Fibroblast of lung (primary cell): ENCODE measurements at regions not wholly inside any gene's neighbourhood (a gene's known extent, or its start where the extent isn't known, plus 50 kb on each side); places are given as distances from the start of the nearest gene placed in this dataset.

Experiments
- DNase-seq, 2 donors: peaks; one replicate each; pipeline versions ENCODE4 v3.0.0 to v3.0.0-alpha.2; 2010; ENCODE audit warnings: low read depth in 2 of 2
- H2AFZ ChIP-seq: 2 replicates; pipeline ENCODE4 v1.5.1; 2012; ENCODE audit warnings: low read length, control low read depth, inconsistent platforms
- H3K27ac ChIP-seq: 2 replicates; pipeline ENCODE4 v1.5.1; 2011; ENCODE audit warnings: low read length, control low read depth; ENCODE audit not compliant: insufficient read depth
- H3K27me3 ChIP-seq: 2 replicates; pipeline ENCODE4 v1.5.1; 2011; ENCODE audit warnings: mild to moderate bottlenecking, low read length; ENCODE audit not compliant: control insufficient read depth, insufficient read depth
- H3K36me3 ChIP-seq: 2 replicates; pipeline ENCODE4 v1.5.1; 2011; ENCODE audit warnings: low read length; ENCODE audit not compliant: control insufficient read depth, insufficient read depth
- H3K4me1 ChIP-seq: 2 replicates; pipeline ENCODE4 v1.5.1; 2011; ENCODE audit warnings: low read length; ENCODE audit not compliant: control insufficient read depth, insufficient read depth; ENCODE audit errors: extremely low read depth
- H3K4me2 ChIP-seq: 2 replicates; pipeline ENCODE4 v1.5.1; 2011; ENCODE audit warnings: low read length, control low read depth; ENCODE audit not compliant: insufficient read depth; ENCODE audit errors: extremely low read depth
- H3K4me3 ChIP-seq, 4 experiments: fragments of 200-600 bp in 1 of 4; sonication (generic) in 1 of 4; replicated peaks in 1 of 4; 2 replicates each; pipeline ENCODE4 v1.5.1; 2011 to 2016; ENCODE audit warnings: low read length in 4 of 4, low read depth in 3 of 4, mild to moderate bottlenecking in 3 of 4, control low read depth in 2 of 4, inconsistent platforms in 1 of 4, mixed read lengths in 1 of 4; ENCODE audit not compliant: insufficient read depth in 1 of 4; ENCODE audit errors: control extremely low read depth in 1 of 4
- H3K79me2 ChIP-seq: 2 replicates; pipeline ENCODE4 v1.5.1; 2012; ENCODE audit warnings: mild to moderate bottlenecking, low read length, inconsistent platforms; ENCODE audit not compliant: control insufficient read depth, insufficient read depth
- H3K9ac ChIP-seq: 2 replicates; pipeline ENCODE4 v1.5.1; 2011; ENCODE audit warnings: mild to moderate bottlenecking, low read length, control low read depth; ENCODE audit not compliant: insufficient read depth
- H3K9me3 ChIP-seq: 2 replicates; pipeline ENCODE4 v1.5.1; 2012; ENCODE audit warnings: low read depth, low read length; ENCODE audit not compliant: control insufficient read depth, insufficient read depth
- H4K20me1 ChIP-seq: 2 replicates; pipeline ENCODE4 v1.5.1; 2011; ENCODE audit warnings: low read length; ENCODE audit not compliant: control insufficient read depth, insufficient read depth; ENCODE audit errors: extremely low read depth
- EZH2 ChIP-seq: IDR thresholded peaks from 2 replicates; pipeline ENCODE4 v1.5.1; 2012; ENCODE audit warnings: low read length, control low read depth, mild to moderate bottlenecking; ENCODE audit errors: missing control alignments
- TF ChIP-seq, protein P1 (sequence below), 2 donors: IDR thresholded peaks in 1 of 2; conservative IDR thresholded peaks in 1 of 2; 1 replicate in 1 of 2; 2 replicates in 1 of 2; pipeline ENCODE4 v1.5.1; 2011 to 2012; ENCODE audit warnings: low read length in 2 of 2, control low read depth in 1 of 2, inconsistent platforms in 1 of 2, low read depth in 1 of 2, mild to moderate bottlenecking in 1 of 2

GRCh38 chr16:85338638-85338982, 226.3 kb upstream of the CIBAR2 start:
- Histone ChIP-seq H4K20me1 (no peaks in the 10 kb centered on the region), H3K4me3 (no peak overlapping the region), H3K36me3 (no peaks in the 10 kb centered on the region), H3K9me3 (no peaks in the 10 kb centered on the region), H3K27me3 (no peaks in the 10 kb centered on the region), H2AFZ (no peak overlapping the region), H3K4me1 (no peaks in the 10 kb centered on the region), H3K27ac (no peak overlapping the region), H3K4me2 (no peak overlapping the region), H3K79me2 (no peaks in the 10 kb centered on the region), H3K9ac (no peak overlapping the region)
- TF ChIP-seq EZH2: no peak
- TF ChIP-seq, protein P1, sequence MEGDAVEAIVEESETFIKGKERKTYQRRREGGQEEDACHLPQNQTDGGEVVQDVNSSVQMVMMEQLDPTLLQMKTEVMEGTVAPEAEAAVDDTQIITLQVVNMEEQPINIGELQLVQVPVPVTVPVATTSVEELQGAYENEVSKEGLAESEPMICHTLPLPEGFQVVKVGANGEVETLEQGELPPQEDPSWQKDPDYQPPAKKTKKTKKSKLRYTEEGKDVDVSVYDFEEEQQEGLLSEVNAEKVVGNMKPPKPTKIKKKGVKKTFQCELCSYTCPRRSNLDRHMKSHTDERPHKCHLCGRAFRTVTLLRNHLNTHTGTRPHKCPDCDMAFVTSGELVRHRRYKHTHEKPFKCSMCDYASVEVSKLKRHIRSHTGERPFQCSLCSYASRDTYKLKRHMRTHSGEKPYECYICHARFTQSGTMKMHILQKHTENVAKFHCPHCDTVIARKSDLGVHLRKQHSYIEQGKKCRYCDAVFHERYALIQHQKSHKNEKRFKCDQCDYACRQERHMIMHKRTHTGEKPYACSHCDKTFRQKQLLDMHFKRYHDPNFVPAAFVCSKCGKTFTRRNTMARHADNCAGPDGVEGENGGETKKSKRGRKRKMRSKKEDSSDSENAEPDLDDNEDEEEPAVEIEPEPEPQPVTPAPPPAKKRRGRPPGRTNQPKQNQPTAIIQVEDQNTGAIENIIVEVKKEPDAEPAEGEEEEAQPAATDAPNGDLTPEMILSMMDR (conservative IDR thresholded peaks at IDR 0.05 in 1 of 2, IDR thresholded peaks at IDR 0.05 in 1 of 2; ENCODE audit: low read depth in 1 of 2, low read length in 2 of 2): no peak
- DNase-seq: no peak

DNA sequence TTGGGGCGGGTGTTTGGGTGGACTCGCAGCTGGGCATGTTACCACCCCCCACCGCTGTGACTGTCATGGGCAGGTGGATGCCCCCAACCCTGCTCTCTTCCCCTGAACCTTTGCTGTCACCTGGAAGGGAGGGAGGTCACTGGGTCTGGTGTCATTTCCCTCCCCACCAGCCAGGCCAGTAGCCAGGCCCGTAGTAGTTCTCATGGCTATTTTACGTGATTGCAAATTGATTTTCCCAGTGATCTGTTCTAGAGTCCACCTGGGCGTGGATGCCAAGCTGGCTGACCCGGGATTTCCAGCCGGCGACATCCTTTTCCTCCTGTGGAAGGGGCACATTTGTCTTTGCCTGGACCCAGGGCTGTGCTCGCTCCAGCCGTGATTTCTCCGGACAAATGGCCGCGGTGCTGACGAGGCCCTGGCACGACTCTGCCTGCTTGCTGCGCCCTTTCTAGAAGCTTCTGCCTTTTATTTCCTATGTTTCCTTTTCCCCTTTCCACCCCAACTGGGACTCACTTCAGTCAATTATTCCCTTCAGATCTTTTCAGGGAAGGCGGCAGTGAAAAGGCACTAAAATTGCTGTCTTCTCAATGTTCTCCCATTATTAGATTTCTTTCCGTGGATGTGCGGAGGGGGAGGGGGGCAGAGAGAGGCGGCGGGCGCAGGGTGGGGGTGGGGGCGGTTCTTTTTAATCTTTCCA, 226.9 kb upstream of the CIBAR2 start:
- Histone ChIP-seq H2AFZ (no peak overlapping the region), H3K27ac (no peak overlapping the region), H3K9me3 (no peaks in the 10 kb centered on the region), H3K4me3 (no peak overlapping the region), H3K79me2 (no peaks in the 10 kb centered on the region), H3K27me3 (no peaks in the 10 kb centered on the region), H3K4me1 (no peaks in the 10 kb centered on the region), H3K36me3 (no peaks in the 10 kb centered on the region), H3K9ac (no peak overlapping the region), H3K4me2 (no peak overlapping the region), H4K20me1 (no peaks in the 10 kb centered on the region)
- TF ChIP-seq EZH2: no peak
- TF ChIP-seq, protein P1 (conservative IDR thresholded peaks at IDR 0.05 in 1 of 2, IDR thresholded peaks at IDR 0.05 in 1 of 2; ENCODE audit: low read depth in 1 of 2, low read length in 2 of 2): no peak
- DNase-seq: no peak

GRCh38 chr16:85341972-85342695, 229.9 kb upstream of the CIBAR2 start:
- no peaks in the 10 kb centered on the region for H3K36me3 ChIP-seq
- no peaks in the 10 kb centered on the region for H3K9me3 ChIP-seq
- no peaks in the 10 kb centered on the region for H3K4me1 ChIP-seq
- H4K20me1 ChIP-seq: no peaks in the 10 kb centered on the region
- no peak for TF ChIP-seq EZH2
- TF ChIP-seq, protein P1 (conservative IDR thresholded peaks at IDR 0.05 in 1 of 2, IDR thresholded peaks at IDR 0.05 in 1 of 2; ENCODE audit: low read depth in 1 of 2, low read length in 2 of 2): no peak
- H3K27ac ChIP-seq: no peak overlapping the region
- H3K27me3 ChIP-seq: no peaks in the 10 kb centered on the region
- no peak overlapping the region for H3K4me3 ChIP-seq
- H3K79me2 ChIP-seq: no peaks in the 10 kb centered on the region
- H2AFZ ChIP-seq: no peak overlapping the region
- no peak overlapping the region for H3K4me2 ChIP-seq
- H3K9ac ChIP-seq: no peak overlapping the region
- DNase-seq: no peak
